ENCODE measurements at regions not wholly inside any gene's neighbourhood (a gene's known extent, or its start where the extent isn't known, plus 50 kb on each side); places are given as distances from the start of the nearest gene placed in this dataset.

- no peak for DNase-seq
Measured at GRCh38 chr5:74421377-74421776, 219.2 kb downstream of the ENC1 start.

GRCh38 chr5:74420947-74421346 is 219.6 kb downstream of the ENC1 start:
- DNase-seq, result no peak

- no peak for DNase-seq
Measured at GRCh38 chr5:74420220-74420619, 220.3 kb downstream of the ENC1 start.

- no peak for DNase-seq
Measured at GRCh38 chr5:74419468-74419867, 221.1 kb downstream of the ENC1 start.

- DNase-seq, result no peak
Measured at GRCh38 chr5:74418709-74419108, 221.8 kb downstream of the ENC1 start.

- DNase-seq, result no peak
Measured at GRCh38 chr5:74418261-74418660, 222.3 kb downstream of the ENC1 start.

- DNase-seq, result no peak
Measured at GRCh38 chr5:74415695-74416102, 224.8 kb downstream of the ENC1 start.

- no peak for DNase-seq
Measured at GRCh38 chr5:74414228-74414627, 226.3 kb downstream of the ENC1 start.

GRCh38 chr5:74413403-74414048 is 227.0 kb downstream of the ENC1 start:
- no peak for DNase-seq

GRCh38 chr5:74412066-74412465 is 228.5 kb downstream of the ENC1 start:
- no peak for DNase-seq

- no peak for DNase-seq
Measured at GRCh38 chr5:74409712-74410111, 230.8 kb downstream of the ENC1 start.

GRCh38 chr5:74409166-74409706 is 231.3 kb downstream of the ENC1 start:
- DNase-seq, result no peak

- no peak for DNase-seq
Measured at GRCh38 chr5:74408150-74409043, 232.1 kb downstream of the ENC1 start.

GRCh38 chr5:74407701-74408100 is 232.8 kb downstream of the ENC1 start:
- DNase-seq, result no peak

- no peak for DNase-seq
Measured at GRCh38 chr5:74406844-74407243, 233.7 kb downstream of the ENC1 start.

- no peak for DNase-seq
Measured at GRCh38 chr5:74405593-74405992, 234.9 kb downstream of the ENC1 start.

- no peak for DNase-seq
Measured at GRCh38 chr5:74404574-74405508, 235.7 kb downstream of the ENC1 start.

- no peak for DNase-seq
Measured at GRCh38 chr5:74403771-74404170, 236.8 kb downstream of the ENC1 start.

- no peak for DNase-seq
Measured at GRCh38 chr5:74402553-74402952, 238.0 kb downstream of the ENC1 start.

GRCh38 chr5:74401946-74402320 is 238.6 kb downstream of the ENC1 start:
- DNase-seq, result no peak

GRCh38 chr5:74401281-74401945 is 239.1 kb downstream of the ENC1 start:
- no peak for DNase-seq

GRCh38 chr5:74400067-74400466 is 240.5 kb downstream of the ENC1 start:
- DNase-seq, result no peak

Measured in activated CD4-positive, alpha-beta T cell treated with anti-CD3 and anti-CD28 coated beads, Interleukin-2, amount 50 U/mL, for 1 hour (primary cell).